Vagina (tissue), 2 donors: ENCODE measurements at regions not wholly inside any gene's neighbourhood (a gene's known extent, or its start where the extent isn't known, plus 50 kb on each side); places are given as distances from the start of the nearest gene placed in this dataset.

Source experiments
- POLR2AphosphoS5 ChIP-seq, 2 donors: sonication (generic); formaldehyde crosslinking; IDR thresholded peaks; one replicate each; pipeline ENCODE4 v1.9.0; 2017; ENCODE audit warnings: antibody characterized with exemption in 2 of 2, mild to moderate bottlenecking in 2 of 2, low read depth in 1 of 2; ENCODE audit not compliant: insufficient read depth in 1 of 2
- TF ChIP-seq, protein P1 (sequence below), 3 experiments: fragments of 450-650 bp in 2 of 3; fragments of 200-600 bp in 1 of 3; sonication (generic) in 1 of 3; IDR thresholded peaks; one replicate each; pipeline ENCODE4 v1.5.1; 2017 to 2019; ENCODE audit warnings: antibody characterized with exemption in 3 of 3, mild to moderate bottlenecking in 2 of 3, moderate library complexity in 2 of 3

DNA sequence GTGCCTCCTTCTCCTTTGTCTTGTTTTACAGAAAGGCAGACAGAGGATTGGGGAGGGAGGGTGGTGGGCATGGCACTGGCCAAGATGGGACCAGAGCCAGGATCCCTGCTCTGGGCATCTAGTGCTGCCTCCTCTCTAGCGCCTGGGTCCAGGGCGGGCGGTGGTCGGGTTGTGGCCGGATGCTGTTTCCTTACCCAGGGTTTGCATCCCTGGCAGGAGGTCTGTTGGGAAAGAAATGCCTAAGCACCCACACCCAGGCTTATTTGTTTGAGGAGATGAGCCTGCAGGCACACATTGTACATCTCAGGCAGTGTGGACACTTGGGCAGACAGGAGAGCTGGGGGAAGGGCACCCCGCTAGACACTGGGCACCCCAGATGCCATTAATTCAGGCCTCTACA, 102.3 kb upstream of the PCBD1 start:
- TF ChIP-seq, protein P1, sequence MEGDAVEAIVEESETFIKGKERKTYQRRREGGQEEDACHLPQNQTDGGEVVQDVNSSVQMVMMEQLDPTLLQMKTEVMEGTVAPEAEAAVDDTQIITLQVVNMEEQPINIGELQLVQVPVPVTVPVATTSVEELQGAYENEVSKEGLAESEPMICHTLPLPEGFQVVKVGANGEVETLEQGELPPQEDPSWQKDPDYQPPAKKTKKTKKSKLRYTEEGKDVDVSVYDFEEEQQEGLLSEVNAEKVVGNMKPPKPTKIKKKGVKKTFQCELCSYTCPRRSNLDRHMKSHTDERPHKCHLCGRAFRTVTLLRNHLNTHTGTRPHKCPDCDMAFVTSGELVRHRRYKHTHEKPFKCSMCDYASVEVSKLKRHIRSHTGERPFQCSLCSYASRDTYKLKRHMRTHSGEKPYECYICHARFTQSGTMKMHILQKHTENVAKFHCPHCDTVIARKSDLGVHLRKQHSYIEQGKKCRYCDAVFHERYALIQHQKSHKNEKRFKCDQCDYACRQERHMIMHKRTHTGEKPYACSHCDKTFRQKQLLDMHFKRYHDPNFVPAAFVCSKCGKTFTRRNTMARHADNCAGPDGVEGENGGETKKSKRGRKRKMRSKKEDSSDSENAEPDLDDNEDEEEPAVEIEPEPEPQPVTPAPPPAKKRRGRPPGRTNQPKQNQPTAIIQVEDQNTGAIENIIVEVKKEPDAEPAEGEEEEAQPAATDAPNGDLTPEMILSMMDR (IDR thresholded peaks at IDR 0.05): no peak
- no peak for TF ChIP-seq POLR2AphosphoS5 (IDR thresholded peaks at IDR 0.05; ENCODE audit: insufficient read depth in 1 of 2, low read depth in 1 of 2)
